H1 (cell line): ENCODE measurements at regions not wholly inside any gene's neighbourhood (a gene's known extent, or its start where the extent isn't known, plus 50 kb on each side); places are given as distances from the start of the nearest gene placed in this dataset.

Experiments used
- BACH1 ChIP-seq: IDR thresholded peaks from 2 replicates; pipeline ENCODE4 v1.6.1; 2012; ENCODE audit warnings: low read length, improper control_type of control experiment
- SRF ChIP-seq: IDR thresholded peaks from 2 replicates; pipeline ENCODE4 v1.6.1; 2011; ENCODE audit warnings: mild to moderate bottlenecking, low read depth, low read length, moderate library complexity
- YY1 ChIP-seq: IDR thresholded peaks from 2 replicates; pipeline ENCODE4 v1.6.1; 2011; ENCODE audit warnings: low read depth, mild to moderate bottlenecking, low read length
- TF ChIP-seq, protein P1 (sequence below): IDR thresholded peaks from 2 replicates; pipeline ENCODE4 v1.6.1; 2012; ENCODE audit warnings: low read length, inconsistent platforms

DNA sequence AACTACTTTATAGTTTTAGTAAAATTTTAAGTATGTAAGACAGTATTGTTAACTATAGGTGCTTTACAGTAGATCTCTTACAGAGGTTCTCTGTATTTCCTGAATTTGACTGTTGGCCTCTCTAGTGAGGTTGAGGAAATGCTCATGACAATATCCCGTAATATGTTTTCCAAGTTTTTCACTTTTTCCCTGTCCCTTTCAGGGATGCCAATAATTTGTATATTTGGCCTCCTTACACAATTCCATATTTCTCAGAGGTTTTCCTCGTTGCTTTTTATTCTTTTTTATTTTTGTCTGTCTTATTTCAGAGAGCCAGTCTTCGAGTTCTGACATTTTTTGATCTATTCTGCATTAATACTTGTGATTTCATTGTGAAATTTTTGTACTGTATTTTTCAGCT is 233.7 kb upstream of the PDE3A start:
- no peak for TF ChIP-seq SRF
- TF ChIP-seq, protein P1, sequence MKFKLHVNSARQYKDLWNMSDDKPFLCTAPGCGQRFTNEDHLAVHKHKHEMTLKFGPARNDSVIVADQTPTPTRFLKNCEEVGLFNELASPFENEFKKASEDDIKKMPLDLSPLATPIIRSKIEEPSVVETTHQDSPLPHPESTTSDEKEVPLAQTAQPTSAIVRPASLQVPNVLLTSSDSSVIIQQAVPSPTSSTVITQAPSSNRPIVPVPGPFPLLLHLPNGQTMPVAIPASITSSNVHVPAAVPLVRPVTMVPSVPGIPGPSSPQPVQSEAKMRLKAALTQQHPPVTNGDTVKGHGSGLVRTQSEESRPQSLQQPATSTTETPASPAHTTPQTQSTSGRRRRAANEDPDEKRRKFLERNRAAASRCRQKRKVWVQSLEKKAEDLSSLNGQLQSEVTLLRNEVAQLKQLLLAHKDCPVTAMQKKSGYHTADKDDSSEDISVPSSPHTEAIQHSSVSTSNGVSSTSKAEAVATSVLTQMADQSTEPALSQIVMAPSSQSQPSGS: no peak
- TF ChIP-seq BACH1: no peak
- no peak for TF ChIP-seq YY1
